GM23248 (cell line): ENCODE measurements at regions not wholly inside any gene's neighbourhood (a gene's known extent, or its start where the extent isn't known, plus 50 kb on each side); places are given as distances from the start of the nearest gene placed in this dataset.

Experiments used
- EZH2 ChIP-seq: fragments of 200-600 bp; sonication (generic); IDR thresholded peaks from 2 replicates; pipeline ENCODE4 v1.6.1; 2018; ENCODE audit warnings: antibody characterized with exemption, mild to moderate bottlenecking; ENCODE audit not compliant: insufficient read depth, poor library complexity, severe bottlenecking
- EZH2phosphoT487 ChIP-seq: fragments of 200-600 bp; sonication (generic); IDR thresholded peaks from 2 replicates; pipeline ENCODE4 v1.6.1; 2018; ENCODE audit warnings: antibody characterized with exemption, moderate library complexity, mild to moderate bottlenecking, low read depth; ENCODE audit not compliant: insufficient read depth

DNA sequence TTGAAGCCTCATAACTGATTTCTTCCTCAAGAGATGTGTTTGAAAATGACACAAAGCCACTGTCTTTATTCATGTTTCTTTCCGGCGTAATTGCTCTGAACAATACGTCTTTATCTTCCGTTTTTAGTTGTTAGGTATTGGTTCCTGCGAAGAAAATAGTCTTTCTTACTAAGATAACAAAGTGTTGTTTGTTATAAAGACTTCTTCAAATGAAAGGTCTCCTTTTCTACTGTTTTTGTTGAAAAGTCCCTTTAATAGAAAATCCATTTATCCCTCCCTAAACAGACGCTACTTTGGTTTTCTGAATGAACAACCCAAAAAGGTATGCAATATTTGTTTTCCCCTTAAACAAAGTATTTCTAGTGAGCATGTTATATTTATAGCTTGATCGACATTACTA, 469.1 kb downstream of the KCNJ18 start:
- TF ChIP-seq EZH2 (no peak), EZH2phosphoT487 (no peak)
